ENCODE measurements at regions not wholly inside any gene's neighbourhood (a gene's known extent, or its start where the extent isn't known, plus 50 kb on each side); places are given as distances from the start of the nearest gene placed in this dataset.

DNA sequence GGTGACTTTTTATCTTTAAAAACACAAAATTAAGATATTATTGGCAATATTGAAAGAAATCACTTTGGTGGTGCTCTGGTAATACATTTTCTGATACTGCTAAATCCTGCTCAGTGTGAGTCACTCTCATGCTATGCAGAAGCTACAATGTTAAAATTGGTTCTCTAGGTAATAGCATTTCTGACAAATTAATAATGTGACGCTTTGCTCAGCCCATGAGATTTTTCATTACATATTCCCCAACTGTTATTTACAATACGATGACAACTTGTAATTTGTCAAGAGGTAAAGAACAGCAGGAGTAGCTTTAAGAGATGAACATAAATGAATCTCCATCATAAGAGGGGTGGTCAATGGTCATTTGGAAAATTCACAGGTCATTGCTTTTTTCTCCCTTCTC, 573.6 kb downstream of the TMEM182 start:
- Histone ChIP-seq H3K9ac (ENCODE audit: low read depth, low read length) (no peak overlapping the region), H3K79me2 (ENCODE audit: insufficient read depth, low read length) (no peaks in the 10 kb centered on the region), H4K20me1 (ENCODE audit: insufficient read depth, low read length) (no peaks in the 10 kb centered on the region), H2AFZ (ENCODE audit: low read depth, low read length) (no peak overlapping the region), H3K4me3 (ENCODE audit: low read depth in 1 of 2, low read length in 2 of 2) (no peak overlapping the region), H3K36me3 (ENCODE audit: insufficient read depth, low read length) (no peaks in the 10 kb centered on the region), H3K27ac (ENCODE audit: low read length) (no peak overlapping the region), H3K4me2 (ENCODE audit: insufficient read depth, low read length) (no peak overlapping the region), H3K27me3 (ENCODE audit: insufficient read depth, low read length, poor library complexity) (no peaks in the 10 kb centered on the region), H3K9me3 (ENCODE audit: insufficient read depth, low read length, severe bottlenecking) (no peaks in the 10 kb centered on the region), H3K4me1 (ENCODE audit: insufficient read depth, low read length) (no peaks in the 10 kb centered on the region)
- no peak for DNase-seq
- no peak for ATAC-seq (ENCODE audit: insufficient read depth, low read depth)
- TF ChIP-seq EZH2 (IDR thresholded peaks at IDR 0.05; ENCODE audit: borderline replicate concordance, low read depth, low read length, severe bottlenecking) (no peak), CTCF (IDR thresholded peaks at IDR 0.05; ENCODE audit: borderline replicate concordance, extremely low read depth, low read length, poor library complexity, severe bottlenecking) (no peak)

GRCh38 chr2:103338819-103339218, 577.0 kb downstream of the TMEM182 start:
- H3K36me3 ChIP-seq (ENCODE audit: insufficient read depth, low read length): no peaks in the 10 kb centered on the region
- no peak overlapping the region for H3K4me3 ChIP-seq (ENCODE audit: low read depth in 1 of 2, low read length in 2 of 2)
- H2AFZ ChIP-seq (ENCODE audit: low read depth, low read length): no peak overlapping the region
- H3K9me3 ChIP-seq (ENCODE audit: insufficient read depth, low read length, severe bottlenecking): no peaks in the 10 kb centered on the region
- H3K27me3 ChIP-seq (ENCODE audit: insufficient read depth, low read length, poor library complexity): no peaks in the 10 kb centered on the region
- H3K27ac ChIP-seq (ENCODE audit: low read length): no peak overlapping the region
- H3K4me2 ChIP-seq (ENCODE audit: insufficient read depth, low read length): no peak overlapping the region
- TF ChIP-seq CTCF (IDR thresholded peaks at IDR 0.05; ENCODE audit: borderline replicate concordance, extremely low read depth, low read length, poor library complexity, severe bottlenecking): no peak
- no peak for TF ChIP-seq EZH2 (IDR thresholded peaks at IDR 0.05; ENCODE audit: borderline replicate concordance, low read depth, low read length, severe bottlenecking)
- H4K20me1 ChIP-seq (ENCODE audit: insufficient read depth, low read length): no peaks in the 10 kb centered on the region
- no peaks in the 10 kb centered on the region for H3K4me1 ChIP-seq (ENCODE audit: insufficient read depth, low read length)
- DNase-seq: no peak
- ATAC-seq (ENCODE audit: insufficient read depth, low read depth): no peak
- H3K79me2 ChIP-seq (ENCODE audit: insufficient read depth, low read length): no peaks in the 10 kb centered on the region
- no peak overlapping the region for H3K9ac ChIP-seq (ENCODE audit: low read depth, low read length)

GRCh38 chr2:103346780-103347179, 584.9 kb downstream of the TMEM182 start:
- ATAC-seq (ENCODE audit: insufficient read depth, low read depth) (no peak), DNase-seq (no peak)
- no peak overlapping the region for H3K4me2 ChIP-seq (ENCODE audit: insufficient read depth, low read length)
- H3K79me2 ChIP-seq (ENCODE audit: insufficient read depth, low read length): no peaks in the 10 kb centered on the region
- H3K4me1 ChIP-seq (ENCODE audit: insufficient read depth, low read length): no peaks in the 10 kb centered on the region
- H3K27ac ChIP-seq (ENCODE audit: low read length): no peak overlapping the region
- H3K9me3 ChIP-seq (ENCODE audit: insufficient read depth, low read length, severe bottlenecking): no peaks in the 10 kb centered on the region
- H3K36me3 ChIP-seq (ENCODE audit: insufficient read depth, low read length): no peaks in the 10 kb centered on the region
- no peaks in the 10 kb centered on the region for H3K27me3 ChIP-seq (ENCODE audit: insufficient read depth, low read length, poor library complexity)
- no peak for TF ChIP-seq CTCF (IDR thresholded peaks at IDR 0.05; ENCODE audit: borderline replicate concordance, extremely low read depth, low read length, poor library complexity, severe bottlenecking)
- no peak for TF ChIP-seq EZH2 (IDR thresholded peaks at IDR 0.05; ENCODE audit: borderline replicate concordance, low read depth, low read length, severe bottlenecking)
- H3K9ac ChIP-seq (ENCODE audit: low read depth, low read length): no peak overlapping the region
- H4K20me1 ChIP-seq (ENCODE audit: insufficient read depth, low read length): no peaks in the 10 kb centered on the region
- no peak overlapping the region for H2AFZ ChIP-seq (ENCODE audit: low read depth, low read length)
- H3K4me3 ChIP-seq (ENCODE audit: low read depth in 1 of 2, low read length in 2 of 2): no peak overlapping the region

DNA sequence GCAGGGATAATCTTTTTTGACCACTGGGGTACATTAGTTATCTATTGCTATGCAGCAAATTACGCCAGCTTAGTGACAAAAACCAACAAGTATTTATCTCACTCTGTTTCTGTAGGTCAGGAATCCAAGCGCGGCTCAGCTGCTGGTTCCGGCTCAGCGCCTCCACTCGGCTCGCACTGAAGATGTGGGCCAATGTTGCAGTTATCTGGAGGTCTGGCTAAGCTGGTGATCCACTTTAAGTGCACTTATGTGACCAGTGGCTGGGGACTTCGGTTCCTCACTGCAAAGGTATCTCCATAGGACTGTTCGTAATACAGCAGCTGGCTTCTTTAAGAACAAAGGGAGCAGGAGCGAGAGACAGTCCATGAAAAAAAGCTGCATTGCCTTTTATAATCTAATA, 591.9 kb downstream of the TMEM182 start:
- no peaks in the 10 kb centered on the region for H3K9me3 ChIP-seq (ENCODE audit: insufficient read depth, low read length, severe bottlenecking)
- TF ChIP-seq EZH2 (IDR thresholded peaks at IDR 0.05; ENCODE audit: borderline replicate concordance, low read depth, low read length, severe bottlenecking): no peak
- TF ChIP-seq CTCF (IDR thresholded peaks at IDR 0.05; ENCODE audit: borderline replicate concordance, extremely low read depth, low read length, poor library complexity, severe bottlenecking): no peak
- no peak overlapping the region for H2AFZ ChIP-seq (ENCODE audit: low read depth, low read length)
- ATAC-seq (ENCODE audit: insufficient read depth, low read depth): no peak
- no peaks in the 10 kb centered on the region for H3K36me3 ChIP-seq (ENCODE audit: insufficient read depth, low read length)
- H3K27ac ChIP-seq (ENCODE audit: low read length): no peak overlapping the region
- H3K4me2 ChIP-seq (ENCODE audit: insufficient read depth, low read length): no peak overlapping the region
- no peaks in the 10 kb centered on the region for H3K27me3 ChIP-seq (ENCODE audit: insufficient read depth, low read length, poor library complexity)
- H3K4me1 ChIP-seq (ENCODE audit: insufficient read depth, low read length): no peaks in the 10 kb centered on the region
- no peaks in the 10 kb centered on the region for H3K79me2 ChIP-seq (ENCODE audit: insufficient read depth, low read length)
- no peak overlapping the region for H3K9ac ChIP-seq (ENCODE audit: low read depth, low read length)
- H3K4me3 ChIP-seq (ENCODE audit: low read depth in 1 of 2, low read length in 2 of 2): no peak overlapping the region
- DNase-seq: no peak
- no peaks in the 10 kb centered on the region for H4K20me1 ChIP-seq (ENCODE audit: insufficient read depth, low read length)

All from DND-41 (cell line).